HAP-1 (cell line): ENCODE measurements at regions not wholly inside any gene's neighbourhood (a gene's known extent, or its start where the extent isn't known, plus 50 kb on each side); places are given as distances from the start of the nearest gene placed in this dataset.

ENCODE experiments used
- DNase-seq, 2 experiments: peaks; one replicate each; pipeline ENCODE4 v3.0.0-alpha.2; 2016 to 2020; ENCODE audit warnings: low spot score in 2 of 2
- H3K27me3 ChIP-seq: fragments of 250-450 bp; sonication (Bioruptor Pico); 2 replicates; pipeline ENCODE4 v1.5.1; 2020; ENCODE audit warnings: low read depth, mild to moderate bottlenecking, moderate library complexity
- H3K36me3 ChIP-seq: fragments of 250-450 bp; sonication (Bioruptor Pico); replicated peaks from 2 replicates; pipeline ENCODE4 v1.5.1; 2020; ENCODE audit warnings: mild to moderate bottlenecking
- H3K4me1 ChIP-seq: fragments of 250-450 bp; sonication (Bioruptor Pico); 2 replicates; pipeline ENCODE4 v1.5.1; 2020; ENCODE audit warnings: mild to moderate bottlenecking
- H3K4me3 ChIP-seq: fragments of 250-450 bp; sonication (Bioruptor Pico); 2 replicates; pipeline ENCODE4 v1.5.1; 2020; ENCODE audit warnings: mild to moderate bottlenecking, moderate library complexity
- H3K9me3 ChIP-seq: fragments of 250-450 bp; sonication (Bioruptor Pico); 2 replicates; pipeline ENCODE4 v1.5.1; 2020; ENCODE audit warnings: mild to moderate bottlenecking, moderate library complexity
- in situ Hi-C: fragments of 300-500 bp; cut with MboI; formaldehyde crosslinking; loops from 3 replicates; pipeline ENCODE4 v1.14.3; 2020; ENCODE audit warnings: low sequenced_read_pairs, inconsistent platforms, mixed read lengths

- no peak overlapping the region for H3K4me3 ChIP-seq
- no peaks in the 10 kb centered on the region for H3K4me1 ChIP-seq
- no peaks in the 10 kb centered on the region for H3K9me3 ChIP-seq
- no peak for DNase-seq
- no peaks in the 10 kb centered on the region for H3K36me3 ChIP-seq
- H3K27me3 ChIP-seq: no peaks in the 10 kb centered on the region
- in situ Hi-C loops: loop anchor here (10.0 kb wide), 1 partner anchor 60 kb away; no protein-coding TSS in a partner anchor
These were observed 184.0 kb downstream of the SOX9 start for GRCh38 chr17:72304859-72305258.

DNA sequence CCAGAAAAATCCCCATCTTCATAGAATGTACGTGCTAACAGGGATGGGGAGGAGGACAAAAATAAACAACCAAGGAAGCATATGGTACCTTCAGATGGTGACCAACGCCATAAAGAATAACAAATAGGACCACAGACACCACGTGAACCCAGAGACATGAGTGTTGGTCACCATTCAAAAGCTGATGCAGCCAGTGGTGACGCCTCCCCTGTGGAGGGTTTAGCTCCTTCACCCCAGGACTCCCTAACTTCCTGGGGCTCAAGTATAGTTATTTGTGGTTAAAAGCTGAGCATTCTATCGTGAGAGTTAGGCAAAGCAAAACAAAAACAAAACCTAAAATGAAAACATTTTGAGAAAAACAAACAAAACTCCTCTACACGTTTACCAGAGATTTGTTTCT, 184.7 kb downstream of the SOX9 start:
- H3K36me3 ChIP-seq: no peaks in the 10 kb centered on the region
- no peaks in the 10 kb centered on the region for H3K9me3 ChIP-seq
- no peaks in the 10 kb centered on the region for H3K4me1 ChIP-seq
- no peak for DNase-seq
- H3K27me3 ChIP-seq: no peaks in the 10 kb centered on the region
- in situ Hi-C loops: loop anchor here (10.0 kb wide), 1 partner anchor 59 kb away; no protein-coding TSS in a partner anchor
- no peak overlapping the region for H3K4me3 ChIP-seq

DNA sequence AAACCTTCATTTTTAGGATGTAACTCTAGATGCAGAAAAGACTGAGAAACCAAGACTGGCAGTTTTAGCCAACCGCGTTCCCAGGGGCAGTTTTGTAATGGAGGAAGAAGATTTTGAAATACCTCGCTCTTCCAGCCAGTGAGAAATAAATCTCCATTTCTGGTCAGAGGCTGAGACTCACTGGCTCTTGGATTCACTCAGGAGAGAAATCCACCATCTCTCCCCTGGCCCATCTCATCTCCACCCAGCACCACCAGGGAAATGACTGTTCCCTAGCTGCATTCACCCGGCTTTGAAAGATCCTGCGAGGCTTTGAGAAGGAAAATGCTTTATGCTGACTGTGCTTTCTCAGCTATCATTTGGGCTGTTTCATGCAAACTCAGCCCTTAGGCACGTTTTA, 185.2 kb downstream of the SOX9 start:
- no peak for DNase-seq
- no peaks in the 10 kb centered on the region for H3K36me3 ChIP-seq
- no peaks in the 10 kb centered on the region for H3K4me1 ChIP-seq
- H3K4me3 ChIP-seq: no peak overlapping the region
- no peaks in the 10 kb centered on the region for H3K9me3 ChIP-seq
- H3K27me3 ChIP-seq: no peaks in the 10 kb centered on the region
- in situ Hi-C loops: loop anchor here (10.0 kb wide), 1 partner anchor 59 kb away; no protein-coding TSS in a partner anchor

- Histone ChIP-seq H3K4me3 (no peak overlapping the region), H3K27me3 (no peaks in the 10 kb centered on the region), H3K4me1 (no peaks in the 10 kb centered on the region), H3K9me3 (no peaks in the 10 kb centered on the region), H3K36me3 (no peaks in the 10 kb centered on the region)
- DNase-seq: no peak
- in situ Hi-C loops: loop anchor here (10.0 kb wide), 1 partner anchor 57 kb away; no protein-coding TSS in a partner anchor
These were observed 187.0 kb downstream of the SOX9 start for GRCh38 chr17:72307836-72308235.

DNA sequence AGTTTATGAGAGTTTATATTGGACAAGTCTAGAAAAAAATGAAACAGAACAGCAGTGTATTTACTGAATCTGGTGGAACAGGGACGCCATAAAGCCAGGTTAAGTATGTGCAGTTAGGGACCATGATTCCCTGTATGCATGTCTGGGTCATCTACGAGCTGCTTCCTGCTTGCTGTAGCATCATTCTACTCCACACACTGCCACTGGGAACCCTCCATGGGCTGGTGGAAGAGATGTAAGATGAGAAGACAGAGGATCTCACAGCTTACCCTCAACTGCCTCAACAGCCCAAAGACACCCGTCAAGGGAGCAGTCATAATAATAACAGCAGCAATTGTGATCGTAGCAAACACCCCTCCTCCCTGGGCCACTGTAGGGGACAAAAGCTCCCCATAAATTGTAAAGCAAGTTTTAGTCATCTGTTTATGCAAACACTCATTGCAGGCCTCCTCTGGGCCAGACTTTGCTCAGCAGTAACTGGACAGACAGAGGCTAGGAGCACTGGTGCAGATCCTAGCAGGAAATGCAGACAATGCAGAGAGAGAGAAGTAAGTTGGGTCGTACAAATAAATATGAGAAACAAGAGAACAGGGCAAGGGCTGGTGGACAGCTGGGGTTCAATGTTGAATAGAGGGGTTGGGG, 188.0 kb downstream of the SOX9 start:
- Histone ChIP-seq H3K27me3 (no peaks in the 10 kb centered on the region), H3K36me3 (no peaks in the 10 kb centered on the region), H3K9me3 (no peaks in the 10 kb centered on the region), H3K4me1 (no peaks in the 10 kb centered on the region), H3K4me3 (no peak overlapping the region)
- in situ Hi-C loops: loop anchor here (10.0 kb wide), 1 partner anchor 56 kb away; no protein-coding TSS in a partner anchor
- no peak for DNase-seq

- Histone ChIP-seq H3K9me3 (no peaks in the 10 kb centered on the region), H3K4me1 (no peaks in the 10 kb centered on the region), H3K36me3 (no peaks in the 10 kb centered on the region), H3K27me3 (no peaks in the 10 kb centered on the region), H3K4me3 (no peak overlapping the region)
- DNase-seq: no peak
- in situ Hi-C loops: no loop called here
These were observed 190.2 kb downstream of the SOX9 start for GRCh38 chr17:72311004-72311403.

DNA sequence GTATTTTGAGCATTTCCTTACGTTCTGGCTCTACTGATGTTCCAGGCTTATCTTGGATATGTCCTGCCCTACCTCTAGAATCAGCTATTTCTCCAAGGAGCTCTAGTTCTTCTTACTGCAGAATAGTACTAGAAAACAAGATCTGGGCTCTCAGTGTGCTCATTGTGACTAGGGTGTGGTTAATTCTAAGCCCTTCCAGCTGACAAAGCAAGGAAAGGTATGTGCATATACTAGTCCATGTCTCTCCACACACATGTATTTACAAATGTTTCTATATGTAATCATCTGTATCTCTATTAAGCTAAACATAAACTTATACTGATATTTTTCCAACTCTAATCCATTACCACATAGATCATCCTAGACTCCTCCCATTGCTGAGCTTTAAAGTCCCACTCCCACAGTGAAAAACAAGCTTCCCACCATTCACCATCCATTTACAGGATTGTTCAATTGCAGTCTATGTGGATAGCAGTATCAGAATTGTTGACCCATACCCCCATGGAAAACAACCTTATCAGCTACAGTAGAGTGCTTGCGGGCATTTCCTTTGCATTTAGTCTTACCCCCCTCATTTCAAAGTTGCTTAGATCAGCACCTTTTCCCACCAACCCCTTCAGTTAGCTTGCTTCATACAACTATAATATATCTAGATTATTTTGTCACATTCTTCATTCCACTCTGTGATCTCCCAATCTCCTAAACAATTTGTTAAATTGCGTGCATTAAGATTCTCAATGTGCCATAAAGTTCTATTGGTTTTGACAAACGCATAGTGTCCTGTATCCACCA, 194.5 kb downstream of the SOX9 start:
- H3K4me3 ChIP-seq: no peak overlapping the region
- no peaks in the 10 kb centered on the region for H3K27me3 ChIP-seq
- no peaks in the 10 kb centered on the region for H3K36me3 ChIP-seq
- H3K9me3 ChIP-seq: no peaks in the 10 kb centered on the region
- no peak for DNase-seq
- H3K4me1 ChIP-seq: no peaks in the 10 kb centered on the region
- in situ Hi-C loops: no loop called here

DNA sequence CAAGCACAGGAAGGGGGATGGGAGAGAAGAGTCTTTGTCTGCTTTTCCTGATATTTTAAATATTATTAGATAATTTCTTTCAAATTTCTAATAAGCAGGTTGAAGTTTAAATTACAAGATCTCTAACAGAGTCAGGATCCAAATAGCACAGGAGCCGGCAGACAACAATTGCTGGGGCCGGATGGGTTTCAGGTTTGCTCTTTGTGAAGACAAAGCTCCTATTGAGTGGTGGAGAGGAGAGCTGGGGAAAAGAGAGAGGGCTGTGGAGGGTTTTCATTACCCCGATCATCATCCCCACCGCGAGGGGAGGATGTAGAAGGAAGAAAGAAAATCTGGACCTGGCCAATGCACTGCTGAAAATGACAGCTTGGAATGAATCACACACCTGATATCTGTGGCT, 197.3 kb downstream of the SOX9 start:
- no peak for DNase-seq
- Histone ChIP-seq H3K4me3 (no peak overlapping the region), H3K27me3 (no peaks in the 10 kb centered on the region), H3K36me3 (no peaks in the 10 kb centered on the region), H3K4me1 (no peaks in the 10 kb centered on the region), H3K9me3 (no peaks in the 10 kb centered on the region)
- in situ Hi-C loops: no loop called here

- H3K9me3 ChIP-seq: no peaks in the 10 kb centered on the region; the same call in 1 of the 2 replicates
- H3K27me3 ChIP-seq: no peaks in the 10 kb centered on the region
- H3K4me3 ChIP-seq: no peak overlapping the region
- in situ Hi-C loops: no loop called here
- DNase-seq: no peak
- H3K36me3 ChIP-seq: no peaks in the 10 kb centered on the region
- no peaks in the 10 kb centered on the region for H3K4me1 ChIP-seq
These were observed 201.1 kb downstream of the SOX9 start for GRCh38 chr17:72321896-72322295.

- in situ Hi-C loops: no loop called here
- H3K27me3 ChIP-seq: no peaks in the 10 kb centered on the region
- H3K36me3 ChIP-seq: no peaks in the 10 kb centered on the region
- DNase-seq: no peak
- H3K4me1 ChIP-seq: no peaks in the 10 kb centered on the region
- H3K9me3 ChIP-seq: no peaks in the 10 kb centered on the region
- H3K4me3 ChIP-seq: no peak overlapping the region
These were observed 211.5 kb downstream of the SOX9 start for GRCh38 chr17:72332367-72332766.

GRCh38 chr17:72333570-72333969, 212.8 kb downstream of the SOX9 start:
- DNase-seq: no peak
- in situ Hi-C loops: no loop called here
- H3K9me3 ChIP-seq: no peaks in the 10 kb centered on the region
- no peaks in the 10 kb centered on the region for H3K27me3 ChIP-seq
- H3K4me3 ChIP-seq: no peak overlapping the region
- H3K4me1 ChIP-seq: no peaks in the 10 kb centered on the region
- no peaks in the 10 kb centered on the region for H3K36me3 ChIP-seq

- H3K4me3 ChIP-seq: no peak overlapping the region
- no peaks in the 10 kb centered on the region for H3K36me3 ChIP-seq
- DNase-seq: no peak
- in situ Hi-C loops: no loop called here
- no peaks in the 10 kb centered on the region for H3K27me3 ChIP-seq
- no peaks in the 10 kb centered on the region for H3K4me1 ChIP-seq
- no peaks in the 10 kb centered on the region for H3K9me3 ChIP-seq
These were observed 213.4 kb downstream of the SOX9 start for GRCh38 chr17:72334205-72334604.

GRCh38 chr17:72336026-72336803, 215.4 kb downstream of the SOX9 start:
- in situ Hi-C loops: no loop called here
- H3K4me3 ChIP-seq: no peak overlapping the region
- no peaks in the 10 kb centered on the region for H3K27me3 ChIP-seq
- DNase-seq: no peak
- no peaks in the 10 kb centered on the region for H3K36me3 ChIP-seq
- no peaks in the 10 kb centered on the region for H3K4me1 ChIP-seq
- no peaks in the 10 kb centered on the region for H3K9me3 ChIP-seq

DNA sequence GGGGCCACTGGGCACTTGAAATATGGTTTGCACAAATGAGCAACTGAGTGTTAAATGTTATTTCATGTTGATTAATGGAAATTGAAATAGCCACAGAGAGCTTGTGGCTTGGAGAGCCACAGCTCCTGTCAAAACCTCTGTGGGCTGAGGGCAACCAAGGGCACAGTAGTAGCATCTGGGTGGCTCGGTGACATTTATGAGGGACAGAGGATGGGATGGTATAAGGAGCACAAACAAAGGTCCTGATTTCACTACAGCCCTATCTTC, 215.9 kb downstream of the SOX9 start:
- H3K9me3 ChIP-seq: no peaks in the 10 kb centered on the region
- no peaks in the 10 kb centered on the region for H3K4me1 ChIP-seq
- in situ Hi-C loops: no loop called here

More for the DNA sequence above, 215.9 kb downstream of the SOX9 start:
- H3K27me3 ChIP-seq: no peaks in the 10 kb centered on the region
- no peaks in the 10 kb centered on the region for H3K36me3 ChIP-seq
- no peak for DNase-seq
- H3K4me3 ChIP-seq: no peak overlapping the region
